ENCODE measurements at regions not wholly inside any gene's neighbourhood (a gene's known extent, or its start where the extent isn't known, plus 50 kb on each side); places are given as distances from the start of the nearest gene placed in this dataset.
"Not testable (repeated sequence)": the region's sequence is repeated elsewhere in the genome, so short reads cannot be mapped to it uniquely, and the experiment has no call there.

- H3K9ac ChIP-seq (ENCODE audit: low read depth, low read length), result no peak overlapping the region
- no peaks in the 10 kb centered on the region for H3K27me3 ChIP-seq (ENCODE audit: control insufficient read depth, insufficient read depth, low read length)
- no peaks in the 10 kb centered on the region for H3K9me3 ChIP-seq (ENCODE audit: control insufficient read depth, insufficient read depth, low read length)
- H3K4me1 ChIP-seq (ENCODE audit: control insufficient read depth, insufficient read depth, low read length), result no peaks in the 10 kb centered on the region
- H3K4me3 ChIP-seq (ENCODE audit: low read depth, low read length), result no peak overlapping the region
- H3K36me3 ChIP-seq (ENCODE audit: control insufficient read depth, insufficient read depth, low read length), result no peaks in the 10 kb centered on the region
Observed at GRCh38 chr1:166601650-166602278, 237.5 kb upstream of the POGK start.

GRCh38 chr1:166602801-166603200 is 236.5 kb upstream of the POGK start:
- H3K36me3 ChIP-seq (ENCODE audit: control insufficient read depth, insufficient read depth, low read length); H3K4me1 ChIP-seq (ENCODE audit: control insufficient read depth, insufficient read depth, low read length); H3K27me3 ChIP-seq (ENCODE audit: control insufficient read depth, insufficient read depth, low read length); H3K9me3 ChIP-seq (ENCODE audit: control insufficient read depth, insufficient read depth, low read length); H3K4me3 ChIP-seq (ENCODE audit: low read depth, low read length); H3K9ac ChIP-seq (ENCODE audit: low read depth, low read length): not testable (repeated sequence)

GRCh38 chr1:166603296-166603695 is 236.0 kb upstream of the POGK start:
- Histone ChIP-seq H3K4me1 (ENCODE audit: control insufficient read depth, insufficient read depth, low read length) (no peaks in the 10 kb centered on the region), H3K36me3 (ENCODE audit: control insufficient read depth, insufficient read depth, low read length) (no peaks in the 10 kb centered on the region), H3K9ac (ENCODE audit: low read depth, low read length) (no peak overlapping the region), H3K4me3 (ENCODE audit: low read depth, low read length) (no peak overlapping the region), H3K27me3 (ENCODE audit: control insufficient read depth, insufficient read depth, low read length) (no peaks in the 10 kb centered on the region), H3K9me3 (ENCODE audit: control insufficient read depth, insufficient read depth, low read length) (no peaks in the 10 kb centered on the region)

GRCh38 chr1:166605137-166605536 is 234.1 kb upstream of the POGK start:
- Histone ChIP-seq H3K9me3 (ENCODE audit: control insufficient read depth, insufficient read depth, low read length) (no peaks in the 10 kb centered on the region), H3K27me3 (ENCODE audit: control insufficient read depth, insufficient read depth, low read length) (no peaks in the 10 kb centered on the region), H3K9ac (ENCODE audit: low read depth, low read length) (no peak overlapping the region), H3K4me1 (ENCODE audit: control insufficient read depth, insufficient read depth, low read length) (no peaks in the 10 kb centered on the region), H3K36me3 (ENCODE audit: control insufficient read depth, insufficient read depth, low read length) (no peaks in the 10 kb centered on the region), H3K4me3 (ENCODE audit: low read depth, low read length) (no peak overlapping the region)

GRCh38 chr1:166612886-166613285 is 226.4 kb upstream of the POGK start:
- no peak overlapping the region for H3K4me3 ChIP-seq (ENCODE audit: low read depth, low read length)
- H3K36me3 ChIP-seq (ENCODE audit: control insufficient read depth, insufficient read depth, low read length), result no peaks in the 10 kb centered on the region
- no peak overlapping the region for H3K9ac ChIP-seq (ENCODE audit: low read depth, low read length)
- no peaks in the 10 kb centered on the region for H3K27me3 ChIP-seq (ENCODE audit: control insufficient read depth, insufficient read depth, low read length)
- H3K9me3 ChIP-seq (ENCODE audit: control insufficient read depth, insufficient read depth, low read length), result no peaks in the 10 kb centered on the region
- no peaks in the 10 kb centered on the region for H3K4me1 ChIP-seq (ENCODE audit: control insufficient read depth, insufficient read depth, low read length)

- Histone ChIP-seq H3K4me3 (ENCODE audit: low read depth, low read length) (no peak overlapping the region), H3K9ac (ENCODE audit: low read depth, low read length) (no peak overlapping the region)
Observed at GRCh38 chr1:166616206-166616605, 223.1 kb upstream of the POGK start.

GRCh38 chr1:166626711-166627110 is 212.6 kb upstream of the POGK start:
- Histone ChIP-seq H3K27me3 (ENCODE audit: control insufficient read depth, insufficient read depth, low read length) (no peaks in the 10 kb centered on the region), H3K36me3 (ENCODE audit: control insufficient read depth, insufficient read depth, low read length) (no peaks in the 10 kb centered on the region), H3K9me3 (ENCODE audit: control insufficient read depth, insufficient read depth, low read length) (no peaks in the 10 kb centered on the region), H3K9ac (ENCODE audit: low read depth, low read length) (no peak overlapping the region), H3K4me1 (ENCODE audit: control insufficient read depth, insufficient read depth, low read length) (no peaks in the 10 kb centered on the region), H3K4me3 (ENCODE audit: low read depth, low read length) (no peak overlapping the region)

More at GRCh38 chr1:166616206-166616605, 223.1 kb upstream of the POGK start:
- H3K36me3 ChIP-seq (ENCODE audit: control insufficient read depth, insufficient read depth, low read length), result no peaks in the 10 kb centered on the region
- H3K9me3 ChIP-seq (ENCODE audit: control insufficient read depth, insufficient read depth, low read length), result no peaks in the 10 kb centered on the region
- H3K27me3 ChIP-seq (ENCODE audit: control insufficient read depth, insufficient read depth, low read length), result no peaks in the 10 kb centered on the region
- H3K4me1 ChIP-seq (ENCODE audit: control insufficient read depth, insufficient read depth, low read length), result no peaks in the 10 kb centered on the region

- no peak overlapping the region for H3K4me3 ChIP-seq (ENCODE audit: low read depth, low read length)
- H3K36me3 ChIP-seq (ENCODE audit: control insufficient read depth, insufficient read depth, low read length), result no peaks in the 10 kb centered on the region
- no peaks in the 10 kb centered on the region for H3K9me3 ChIP-seq (ENCODE audit: control insufficient read depth, insufficient read depth, low read length)
- H3K27me3 ChIP-seq (ENCODE audit: control insufficient read depth, insufficient read depth, low read length), result no peaks in the 10 kb centered on the region
- no peaks in the 10 kb centered on the region for H3K4me1 ChIP-seq (ENCODE audit: control insufficient read depth, insufficient read depth, low read length)
- no peak overlapping the region for H3K9ac ChIP-seq (ENCODE audit: low read depth, low read length)
Observed at GRCh38 chr1:166627558-166627957, 211.7 kb upstream of the POGK start.

- no peak overlapping the region for H3K4me3 ChIP-seq (ENCODE audit: low read depth, low read length)
- no peak overlapping the region for H3K9ac ChIP-seq (ENCODE audit: low read depth, low read length)
- H3K36me3 ChIP-seq (ENCODE audit: control insufficient read depth, insufficient read depth, low read length), result no peaks in the 10 kb centered on the region
- H3K27me3 ChIP-seq (ENCODE audit: control insufficient read depth, insufficient read depth, low read length), result no peaks in the 10 kb centered on the region
- H3K4me1 ChIP-seq (ENCODE audit: control insufficient read depth, insufficient read depth, low read length), result no peaks in the 10 kb centered on the region
- no peaks in the 10 kb centered on the region for H3K9me3 ChIP-seq (ENCODE audit: control insufficient read depth, insufficient read depth, low read length)
Observed at GRCh38 chr1:166628259-166628658, 211.0 kb upstream of the POGK start.

GRCh38 chr1:166629946-166630345 is 209.3 kb upstream of the POGK start:
- no peaks in the 10 kb centered on the region for H3K27me3 ChIP-seq (ENCODE audit: control insufficient read depth, insufficient read depth, low read length)

GRCh38 chr1:166630369-166630768 is 208.9 kb upstream of the POGK start:
- Histone ChIP-seq H3K27me3 (ENCODE audit: control insufficient read depth, insufficient read depth, low read length) (no peaks in the 10 kb centered on the region), H3K9ac (ENCODE audit: low read depth, low read length) (no peak overlapping the region), H3K36me3 (ENCODE audit: control insufficient read depth, insufficient read depth, low read length) (no peaks in the 10 kb centered on the region), H3K4me3 (ENCODE audit: low read depth, low read length) (no peak overlapping the region), H3K9me3 (ENCODE audit: control insufficient read depth, insufficient read depth, low read length) (no peaks in the 10 kb centered on the region), H3K4me1 (ENCODE audit: control insufficient read depth, insufficient read depth, low read length) (no peaks in the 10 kb centered on the region)

More at GRCh38 chr1:166629946-166630345, 209.3 kb upstream of the POGK start:
- no peaks in the 10 kb centered on the region for H3K4me1 ChIP-seq (ENCODE audit: control insufficient read depth, insufficient read depth, low read length)
- H3K9me3 ChIP-seq (ENCODE audit: control insufficient read depth, insufficient read depth, low read length), result no peaks in the 10 kb centered on the region
- no peak overlapping the region for H3K4me3 ChIP-seq (ENCODE audit: low read depth, low read length)
- no peaks in the 10 kb centered on the region for H3K36me3 ChIP-seq (ENCODE audit: control insufficient read depth, insufficient read depth, low read length)
- no peak overlapping the region for H3K9ac ChIP-seq (ENCODE audit: low read depth, low read length)

- H3K9me3 ChIP-seq (ENCODE audit: control insufficient read depth, insufficient read depth, low read length), result no peaks in the 10 kb centered on the region
Observed at GRCh38 chr1:166638137-166638536, 201.1 kb upstream of the POGK start.

More at GRCh38 chr1:166638137-166638536, 201.1 kb upstream of the POGK start:
- Histone ChIP-seq H3K4me3 (ENCODE audit: low read depth, low read length) (no peak overlapping the region), H3K4me1 (ENCODE audit: control insufficient read depth, insufficient read depth, low read length) (no peaks in the 10 kb centered on the region), H3K27me3 (ENCODE audit: control insufficient read depth, insufficient read depth, low read length) (no peaks in the 10 kb centered on the region), H3K36me3 (ENCODE audit: control insufficient read depth, insufficient read depth, low read length) (no peaks in the 10 kb centered on the region), H3K9ac (ENCODE audit: low read depth, low read length) (no peak overlapping the region)

All from iPS-15b (cell line).